ENCODE measurements at regions not wholly inside any gene's neighbourhood (a gene's known extent, or its start where the extent isn't known, plus 50 kb on each side); places are given as distances from the start of the nearest gene placed in this dataset.

DNA sequence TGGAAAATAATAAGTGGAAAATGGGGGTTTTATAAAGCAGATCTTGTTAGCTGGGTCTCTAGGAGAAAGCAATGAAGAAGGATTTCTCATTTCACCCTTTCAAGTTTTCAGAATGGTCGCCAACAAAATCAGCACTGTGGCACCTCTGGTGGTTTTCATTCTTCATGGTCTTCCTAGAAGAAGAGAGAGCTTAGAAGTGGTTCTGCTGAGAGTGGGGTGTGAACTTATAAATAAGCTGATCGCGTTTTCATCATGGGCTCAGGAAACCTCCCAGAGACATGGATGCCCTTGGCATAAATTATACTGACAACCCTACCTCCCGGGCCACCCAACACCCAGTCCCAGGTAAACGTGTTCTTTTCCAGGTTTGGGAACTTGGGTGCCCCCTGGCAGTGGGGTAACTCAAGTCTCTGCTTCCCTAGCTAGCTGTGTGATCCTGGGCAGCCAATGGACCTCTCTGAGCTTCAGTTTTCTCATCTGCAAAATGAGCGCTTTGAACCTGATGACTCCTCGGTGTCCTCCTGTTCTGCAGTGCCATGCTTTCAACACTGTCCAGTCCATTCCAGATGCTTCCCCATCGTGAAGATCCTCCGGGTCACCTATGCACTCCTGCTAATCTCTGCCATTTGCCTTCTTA, 72.6 kb upstream of the GRAMD1B start:
- 15% methylated on average over 9 of the region's 9 CpGs for WGBS (ENCODE audit: low lambda C conversion rate)
- H3K27me3 ChIP-seq (ENCODE audit: control insufficient read depth in 1 of 2, insufficient read depth in 2 of 2, low read length in 2 of 2): peaks cover 2 to 46% of the 10 kb centered on the region in 2 experiments; a peak in 4 of 5 replicates
- no TSS peak for BruUV-seq (replicated peaks)
- no peaks in the 10 kb centered on the region for H3K36me3 ChIP-seq (replicated peaks in 1 of 2; ENCODE audit: control insufficient read depth in 1 of 2, insufficient read depth in 2 of 2, low read length in 2 of 2)
- ChIA-PET POLR2A (no interaction called here), CTCF (ENCODE audit: low intra/inter-chr PET ratio, low total read pairs) (no interaction called here)
- H3K27ac ChIP-seq (ENCODE audit: extremely low read length, insufficient read depth, low read length): no peak overlapping the region
- 0 out of 2 replicates have a peak, but pooled peaks have one; percentile 16 for TF ChIP-seq ZNF768 (CRISPR knock-in tag; IDR thresholded peaks at IDR 0.05)
- TF ChIP-seq, protein P1, sequence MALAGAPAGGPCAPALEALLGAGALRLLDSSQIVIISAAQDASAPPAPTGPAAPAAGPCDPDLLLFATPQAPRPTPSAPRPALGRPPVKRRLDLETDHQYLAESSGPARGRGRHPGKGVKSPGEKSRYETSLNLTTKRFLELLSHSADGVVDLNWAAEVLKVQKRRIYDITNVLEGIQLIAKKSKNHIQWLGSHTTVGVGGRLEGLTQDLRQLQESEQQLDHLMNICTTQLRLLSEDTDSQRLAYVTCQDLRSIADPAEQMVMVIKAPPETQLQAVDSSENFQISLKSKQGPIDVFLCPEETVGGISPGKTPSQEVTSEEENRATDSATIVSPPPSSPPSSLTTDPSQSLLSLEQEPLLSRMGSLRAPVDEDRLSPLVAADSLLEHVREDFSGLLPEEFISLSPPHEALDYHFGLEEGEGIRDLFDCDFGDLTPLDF (CRISPR knock-in tag; IDR thresholded peaks at IDR 0.05): no peak
- TF ChIP-seq FIP1L1 (IDR thresholded peaks at IDR 0.05; ENCODE audit: borderline replicate concordance, insufficient read depth, low read depth, low read length): no peak
- H3K79me2 ChIP-seq (ENCODE audit: insufficient read depth, low read length): no peaks in the 10 kb centered on the region
- no peak for FAIRE-seq
- H4K20me1 ChIP-seq (ENCODE audit: insufficient read depth, low read length): no peaks in the 10 kb centered on the region
- in situ Hi-C loops (cut with HindIII; ENCODE audit: extremely low pct_ligation_motif_present, low pct_unique_long_range_greater_than_20kb): no loop called here
- no peak overlapping the region for H3K4me2 ChIP-seq (ENCODE audit: low read depth, low read length)
- no peak overlapping the region for H2AFZ ChIP-seq (ENCODE audit: low read length)
- DNase-seq (ENCODE audit: low spot score): no peak
- no peaks in the 10 kb centered on the region for H3K9me3 ChIP-seq (ENCODE audit: low read length)
- H3K4me3 ChIP-seq (replicated peaks in 1 of 3; ENCODE audit: insufficient read depth in 1 of 3, low read depth in 2 of 3, low read length in 3 of 3): no peak overlapping the region
- intact Hi-C loops (cut with micrococcal nuclease; ENCODE audit: unreplicated experiment): no loop called here
- no peak overlapping the region for H3K9ac ChIP-seq (ENCODE audit: insufficient read depth, low read depth, low read length)
- H3K4me1 ChIP-seq (ENCODE audit: insufficient read depth, low read length): no peaks in the 10 kb centered on the region
- ATAC-seq: no peak

DNA sequence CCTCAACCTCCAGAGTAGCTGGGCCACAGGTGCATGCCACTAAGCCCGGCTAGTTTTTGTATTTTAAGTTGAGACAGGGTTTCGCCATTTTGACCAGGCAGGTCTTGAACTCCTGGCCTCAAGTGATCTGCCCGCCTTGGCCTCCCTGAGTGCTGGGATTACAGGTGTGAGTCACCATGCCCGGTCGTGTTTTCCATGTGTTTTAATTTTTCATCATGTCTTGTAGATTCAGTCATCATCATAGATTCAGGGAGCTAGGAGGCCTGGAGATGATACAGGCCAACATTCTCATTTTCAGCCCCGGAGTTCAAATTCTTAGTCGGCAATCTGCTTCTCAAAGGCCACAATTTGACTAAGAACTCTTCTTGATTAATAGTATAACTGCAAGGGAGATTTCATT, 73.5 kb upstream of the GRAMD1B start:
- Histone ChIP-seq H3K4me2 (ENCODE audit: low read depth, low read length) (no peak overlapping the region), H4K20me1 (ENCODE audit: insufficient read depth, low read length) (no peaks in the 10 kb centered on the region), H3K9me3 (ENCODE audit: low read length) (no peaks in the 10 kb centered on the region), H3K4me3 (replicated peaks in 1 of 3; ENCODE audit: insufficient read depth in 1 of 3, low read depth in 2 of 3, low read length in 3 of 3) (no peak overlapping the region), H3K9ac (ENCODE audit: insufficient read depth, low read depth, low read length) (no peak overlapping the region), H3K36me3 (replicated peaks in 1 of 2; ENCODE audit: control insufficient read depth in 1 of 2, insufficient read depth in 2 of 2, low read length in 2 of 2) (no peaks in the 10 kb centered on the region), H3K79me2 (ENCODE audit: insufficient read depth, low read length) (no peaks in the 10 kb centered on the region), H3K27me3 (ENCODE audit: control insufficient read depth in 1 of 2, insufficient read depth in 2 of 2, low read length in 2 of 2) (peaks cover 2 to 48% of the 10 kb centered on the region in 2 experiments; a peak in 4 of 5 replicates), H3K4me1 (ENCODE audit: insufficient read depth, low read length) (no peaks in the 10 kb centered on the region), H3K27ac (ENCODE audit: extremely low read length, insufficient read depth, low read length) (no peak overlapping the region), H2AFZ (ENCODE audit: low read length) (no peak overlapping the region)
- BruUV-seq (replicated peaks): no TSS peak
- no peak for TF ChIP-seq GATA4 (IDR thresholded peaks at IDR 0.05; ENCODE audit: borderline replicate concordance, low read depth)
- TF ChIP-seq, protein P2, sequence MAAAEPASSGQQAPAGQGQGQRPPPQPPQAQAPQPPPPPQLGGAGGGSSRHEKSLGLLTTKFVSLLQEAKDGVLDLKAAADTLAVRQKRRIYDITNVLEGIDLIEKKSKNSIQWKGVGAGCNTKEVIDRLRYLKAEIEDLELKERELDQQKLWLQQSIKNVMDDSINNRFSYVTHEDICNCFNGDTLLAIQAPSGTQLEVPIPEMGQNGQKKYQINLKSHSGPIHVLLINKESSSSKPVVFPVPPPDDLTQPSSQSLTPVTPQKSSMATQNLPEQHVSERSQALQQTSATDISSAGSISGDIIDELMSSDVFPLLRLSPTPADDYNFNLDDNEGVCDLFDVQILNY (CRISPR knock-in tag; conservative IDR thresholded peaks at IDR 0.05): no peak
- TF ChIP-seq, protein P3, sequence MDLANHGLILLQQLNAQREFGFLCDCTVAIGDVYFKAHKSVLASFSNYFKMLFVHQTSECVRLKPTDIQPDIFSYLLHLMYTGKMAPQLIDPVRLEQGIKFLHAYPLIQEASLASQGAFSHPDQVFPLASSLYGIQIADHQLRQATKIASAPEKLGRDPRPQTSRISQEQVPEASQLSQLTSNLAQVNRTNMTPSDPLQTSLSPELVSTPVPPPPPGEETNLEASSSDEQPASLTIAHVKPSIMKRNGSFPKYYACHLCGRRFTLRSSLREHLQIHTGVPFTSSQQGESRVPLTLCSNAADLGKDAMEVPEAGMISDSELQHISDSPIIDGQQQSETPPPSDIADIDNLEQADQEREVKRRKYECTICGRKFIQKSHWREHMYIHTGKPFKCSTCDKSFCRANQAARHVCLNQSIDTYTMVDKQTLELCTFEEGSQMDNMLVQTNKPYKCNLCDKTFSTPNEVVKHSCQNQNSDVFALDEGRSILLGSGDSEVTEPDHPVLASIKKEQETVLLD (CRISPR knock-in tag; IDR thresholded peaks at IDR 0.05; ENCODE audit: low read depth): no peak
- in situ Hi-C loops (cut with HindIII; ENCODE audit: extremely low pct_ligation_motif_present, low pct_unique_long_range_greater_than_20kb) (no loop called here), intact Hi-C loops (cut with micrococcal nuclease; ENCODE audit: unreplicated experiment) (no loop called here)
- POLR2A ChIA-PET: no interaction called here
- FAIRE-seq (no peak), ATAC-seq (no peak), DNase-seq (ENCODE audit: low spot score) (no peak)
- WGBS (ENCODE audit: low lambda C conversion rate): 35% methylated on average over 7 of the region's 7 CpGs
- CTCF ChIA-PET (ENCODE audit: low intra/inter-chr PET ratio, low total read pairs): no interaction called here

Data from HepG2 (cell line).